Endothelial cell (in vitro differentiated cells): ENCODE measurements at regions not wholly inside any gene's neighbourhood (a gene's known extent, or its start where the extent isn't known, plus 50 kb on each side); places are given as distances from the start of the nearest gene placed in this dataset.

Experiments used
- DNase-seq: peaks from one replicate; pipeline ENCODE4 v3.0.0; 2021; ENCODE audit warnings: low spot score
- H3K27ac Mint-ChIP-seq: one replicate; pipeline ENCODE4 v1.8.0; 2021; ENCODE audit warnings: mixed read lengths, inconsistent platforms; ENCODE audit not compliant: unreplicated experiment
- H3K27me3 Mint-ChIP-seq: one replicate; pipeline ENCODE4 v1.8.0; 2021; ENCODE audit warnings: mild to moderate bottlenecking, moderate library complexity, mixed read lengths, inconsistent platforms; ENCODE audit not compliant: unreplicated experiment
- H3K36me3 Mint-ChIP-seq: one replicate; pipeline ENCODE4 v1.8.0; 2021; ENCODE audit warnings: mild to moderate bottlenecking, low read depth, mixed read lengths, inconsistent platforms; ENCODE audit not compliant: unreplicated experiment
- H3K4me1 Mint-ChIP-seq: one replicate; pipeline ENCODE4 v1.8.0; 2021; ENCODE audit warnings: mild to moderate bottlenecking, mixed read lengths, inconsistent platforms; ENCODE audit not compliant: unreplicated experiment
- H3K4me3 Mint-ChIP-seq: one replicate; pipeline ENCODE4 v1.8.0; 2021; ENCODE audit warnings: mild to moderate bottlenecking, mixed read lengths, inconsistent platforms; ENCODE audit not compliant: unreplicated experiment
- H3K9me3 Mint-ChIP-seq: one replicate; pipeline ENCODE4 v1.8.0; 2021; ENCODE audit warnings: mixed read lengths, inconsistent platforms; ENCODE audit not compliant: unreplicated experiment
- TF ChIP-seq, protein P1 (sequence below): fragments of 200-600 bp; sonication (generic); IDR thresholded peaks from one replicate; pipeline ENCODE4 v1.5.0; 2021; ENCODE audit warnings: antibody characterized with exemption; ENCODE audit not compliant: unreplicated experiment

DNA sequence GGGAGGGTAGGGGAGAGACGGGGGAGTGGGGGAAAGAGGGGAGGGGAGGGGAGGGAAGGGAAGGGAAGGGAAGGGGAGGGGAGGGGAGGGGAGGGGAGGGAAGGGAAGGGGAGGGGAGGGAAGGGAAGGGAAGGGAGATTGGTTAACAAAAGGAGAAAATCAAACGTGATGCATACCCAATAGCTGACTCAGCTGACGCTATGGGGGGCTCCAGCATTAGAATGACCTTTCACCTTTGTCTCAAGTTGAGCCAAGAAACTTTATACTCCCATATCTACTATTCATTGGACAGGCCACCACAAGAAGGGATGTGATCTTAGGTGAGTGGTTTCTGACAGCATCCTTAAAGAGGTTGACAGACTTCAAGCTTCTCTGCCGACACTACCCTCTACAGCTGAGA, 432.8 kb upstream of the CDH5 start:
- Mint-ChIP-seq H3K27me3 (no peaks in the 10 kb centered on the region), H3K9me3 (no peaks in the 10 kb centered on the region), H3K36me3 (no peaks in the 10 kb centered on the region), H3K27ac (no peak overlapping the region), H3K4me3 (no peak overlapping the region), H3K4me1 (no peaks in the 10 kb centered on the region)
- TF ChIP-seq, protein P1, sequence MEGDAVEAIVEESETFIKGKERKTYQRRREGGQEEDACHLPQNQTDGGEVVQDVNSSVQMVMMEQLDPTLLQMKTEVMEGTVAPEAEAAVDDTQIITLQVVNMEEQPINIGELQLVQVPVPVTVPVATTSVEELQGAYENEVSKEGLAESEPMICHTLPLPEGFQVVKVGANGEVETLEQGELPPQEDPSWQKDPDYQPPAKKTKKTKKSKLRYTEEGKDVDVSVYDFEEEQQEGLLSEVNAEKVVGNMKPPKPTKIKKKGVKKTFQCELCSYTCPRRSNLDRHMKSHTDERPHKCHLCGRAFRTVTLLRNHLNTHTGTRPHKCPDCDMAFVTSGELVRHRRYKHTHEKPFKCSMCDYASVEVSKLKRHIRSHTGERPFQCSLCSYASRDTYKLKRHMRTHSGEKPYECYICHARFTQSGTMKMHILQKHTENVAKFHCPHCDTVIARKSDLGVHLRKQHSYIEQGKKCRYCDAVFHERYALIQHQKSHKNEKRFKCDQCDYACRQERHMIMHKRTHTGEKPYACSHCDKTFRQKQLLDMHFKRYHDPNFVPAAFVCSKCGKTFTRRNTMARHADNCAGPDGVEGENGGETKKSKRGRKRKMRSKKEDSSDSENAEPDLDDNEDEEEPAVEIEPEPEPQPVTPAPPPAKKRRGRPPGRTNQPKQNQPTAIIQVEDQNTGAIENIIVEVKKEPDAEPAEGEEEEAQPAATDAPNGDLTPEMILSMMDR: no peak
- DNase-seq: no peak

DNA sequence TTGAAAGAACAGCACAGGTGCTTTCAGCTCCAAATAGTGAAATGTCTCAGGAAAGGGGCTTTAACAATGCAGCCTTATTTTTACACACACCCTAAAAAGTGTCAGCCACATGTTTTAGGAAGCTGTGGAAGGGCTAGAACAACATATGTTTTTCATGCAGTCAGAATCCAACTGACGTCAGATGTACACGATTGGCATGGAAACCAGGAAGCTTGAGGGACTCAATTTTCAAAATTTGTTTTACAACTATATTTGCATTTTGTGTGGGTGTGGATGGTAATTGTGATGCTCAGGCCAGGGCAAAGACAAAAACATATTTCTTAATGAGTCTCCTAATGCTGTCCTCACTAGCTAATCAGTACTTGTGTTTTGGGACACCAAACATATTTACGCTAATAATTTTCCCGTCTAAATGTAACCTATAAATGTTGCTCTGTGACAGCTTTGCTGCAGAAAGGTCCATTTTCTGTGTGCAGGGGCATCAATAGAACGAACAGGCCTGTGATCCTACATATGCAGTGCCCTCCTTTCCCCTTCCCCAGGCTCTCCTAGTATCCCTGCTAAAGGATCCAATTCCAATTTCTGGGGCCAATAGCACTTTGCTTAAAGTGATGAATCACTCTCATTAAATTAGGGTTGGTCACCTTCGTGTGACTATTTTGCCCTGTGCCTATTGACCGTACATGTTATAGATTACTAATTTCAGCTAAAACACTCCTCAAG, 434.0 kb upstream of the CDH5 start:
- Mint-ChIP-seq H3K27me3 (no peaks in the 10 kb centered on the region), H3K4me1 (no peaks in the 10 kb centered on the region), H3K27ac (no peak overlapping the region), H3K4me3 (no peak overlapping the region), H3K36me3 (no peaks in the 10 kb centered on the region), H3K9me3 (no peaks in the 10 kb centered on the region)
- TF ChIP-seq, protein P1: no peak
- no peak for DNase-seq

DNA sequence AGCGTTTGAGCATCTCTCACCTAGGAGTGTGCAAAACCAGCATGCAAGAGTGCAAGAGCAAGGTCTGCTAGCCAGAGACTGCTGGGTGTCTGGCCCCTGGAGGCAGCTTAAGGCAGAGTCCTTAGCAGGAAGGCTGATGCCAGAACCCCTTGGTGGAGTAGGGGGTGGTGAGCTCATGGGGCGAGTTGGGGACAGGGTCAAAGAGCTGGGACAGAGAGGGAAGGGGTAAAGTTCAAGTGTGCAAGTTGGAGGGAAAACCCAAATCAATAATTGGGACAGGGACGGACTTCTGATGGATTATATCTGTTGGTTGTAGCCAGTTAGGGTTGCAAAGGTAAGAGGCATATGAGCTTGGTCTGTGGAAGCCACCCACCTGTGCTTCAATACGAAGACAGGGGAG, 443.6 kb upstream of the CDH5 start:
- no peaks in the 10 kb centered on the region for H3K36me3 Mint-ChIP-seq
- H3K9me3 Mint-ChIP-seq: peaks cover 4% of the 10 kb centered on the region
- H3K27ac Mint-ChIP-seq: no peak overlapping the region
- no peaks in the 10 kb centered on the region for H3K27me3 Mint-ChIP-seq
- TF ChIP-seq, protein P1: no peak
- H3K4me1 Mint-ChIP-seq: no peaks in the 10 kb centered on the region
- no peak for DNase-seq
- H3K4me3 Mint-ChIP-seq: no peak overlapping the region

DNA sequence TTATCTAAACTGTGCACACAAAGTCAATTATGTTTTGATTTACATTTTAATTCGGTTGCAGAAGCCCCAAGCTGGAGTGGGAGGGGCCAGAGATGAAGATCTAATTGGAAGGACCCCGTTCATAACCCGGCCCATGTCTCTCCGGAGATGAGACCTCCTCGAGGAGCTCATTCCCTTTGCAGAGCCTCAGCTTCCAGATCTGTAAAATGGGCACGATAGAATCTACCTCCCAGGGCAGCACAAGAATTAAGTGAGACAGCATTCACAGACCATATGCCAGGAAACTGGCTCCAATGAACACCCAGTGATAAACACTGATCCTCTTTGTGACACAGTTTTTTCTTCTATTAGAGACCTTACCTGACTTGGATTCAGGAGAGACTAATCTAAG, 446.5 kb upstream of the CDH5 start:
- no peak for DNase-seq
- H3K27me3 Mint-ChIP-seq: peaks cover 4% of the 10 kb centered on the region
- no peaks in the 10 kb centered on the region for H3K4me1 Mint-ChIP-seq
- TF ChIP-seq, protein P1: no peak
- no peaks in the 10 kb centered on the region for H3K36me3 Mint-ChIP-seq
- no peak overlapping the region for H3K4me3 Mint-ChIP-seq
- H3K27ac Mint-ChIP-seq: no peak overlapping the region
- H3K9me3 Mint-ChIP-seq: peaks cover 4% of the 10 kb centered on the region

DNA sequence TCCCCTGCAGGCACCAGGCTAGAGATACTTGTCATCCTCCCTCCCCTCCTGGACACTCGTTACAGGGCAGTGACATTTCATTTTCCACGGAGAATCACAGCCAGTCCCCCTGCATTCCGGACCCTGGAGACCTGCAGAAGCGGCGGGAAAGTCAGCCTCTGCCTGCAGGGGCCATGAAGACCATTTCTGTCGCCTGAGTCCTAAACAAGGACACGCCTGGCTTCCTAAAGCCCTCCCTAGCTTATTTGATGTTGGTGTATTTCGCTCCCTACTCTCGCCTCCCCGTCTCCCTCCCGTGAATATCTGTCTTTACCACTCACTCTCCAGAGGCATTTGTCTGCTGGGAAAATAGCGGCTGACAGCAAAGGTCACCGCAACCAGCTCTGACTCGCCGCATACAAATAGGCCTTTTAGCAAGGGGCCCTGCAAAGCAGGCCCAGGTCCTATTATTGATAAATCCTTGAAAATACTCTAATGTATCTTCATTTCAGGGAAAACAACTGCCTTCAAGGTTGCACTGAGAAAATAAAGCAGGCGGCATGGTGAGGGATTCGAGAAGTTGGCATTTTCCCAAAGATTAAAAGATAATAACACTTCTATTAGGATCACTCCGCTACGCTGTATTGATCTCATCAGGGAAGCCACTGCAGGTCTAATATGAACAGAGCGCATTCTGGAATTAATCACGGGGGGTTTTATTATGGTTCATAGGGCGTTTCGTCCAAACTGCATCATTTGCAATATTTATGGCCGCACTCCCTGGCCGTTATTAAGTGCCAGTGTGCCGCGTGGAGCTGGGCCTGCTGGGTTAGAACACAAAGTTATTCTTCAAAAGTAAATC, 447.1 kb upstream of the CDH5 start:
- DNase-seq: no peak
- no peaks in the 10 kb centered on the region for H3K36me3 Mint-ChIP-seq
- H3K27me3 Mint-ChIP-seq: peaks cover 4% of the 10 kb centered on the region
- no peak overlapping the region for H3K4me3 Mint-ChIP-seq
- no peak overlapping the region for H3K27ac Mint-ChIP-seq
- peaks cover 4% of the 10 kb centered on the region for H3K9me3 Mint-ChIP-seq
- TF ChIP-seq, protein P1: no peak
- no peaks in the 10 kb centered on the region for H3K4me1 Mint-ChIP-seq
